Natural killer cell (primary cell): ENCODE measurements at regions not wholly inside any gene's neighbourhood (a gene's known extent, or its start where the extent isn't known, plus 50 kb on each side); places are given as distances from the start of the nearest gene placed in this dataset.

Experiments
- ATAC-seq, 3 donors: fragments of 150-1000 bp in 2 of 3; fragments of 200-7000 bp in 1 of 3; cut with Tn5 transposase; 1 replicate in 1 of 3; 2 replicates in 2 of 3; pipeline ENCODE4 v1.10.0; 2021; ENCODE audit warnings: mild to moderate bottlenecking in 2 of 3, moderate library complexity in 2 of 3
- DNase-seq, 2 donors: peaks; one replicate each; pipeline versions ENCODE4 v3.0.0 to v3.0.0-alpha.2; 2013 to 2021; ENCODE audit warnings: mixed read lengths in 1 of 2
- H3K27ac ChIP-seq: one replicate; pipeline ENCODE4 v1.5.1; 2013; ENCODE audit warnings: mild to moderate bottlenecking, low read length
- H3K27me3 ChIP-seq: one replicate; pipeline ENCODE4 v1.6.1; 2013; ENCODE audit warnings: low read length; ENCODE audit not compliant: control insufficient read depth, insufficient read depth
- H3K36me3 ChIP-seq: one replicate; pipeline ENCODE4 v1.6.1; 2013; ENCODE audit warnings: low read length; ENCODE audit not compliant: control insufficient read depth, insufficient read depth
- H3K4me1 ChIP-seq: one replicate; pipeline ENCODE4 v1.6.1; 2013; ENCODE audit warnings: low read length; ENCODE audit not compliant: control insufficient read depth, insufficient read depth
- H3K4me3 ChIP-seq: one replicate; pipeline ENCODE4 v1.5.1; 2013; ENCODE audit warnings: low read length
- H3K9me3 ChIP-seq: one replicate; pipeline ENCODE4 v1.6.1; 2013; ENCODE audit warnings: low read length; ENCODE audit not compliant: control insufficient read depth, insufficient read depth
- H3K27ac Mint-ChIP-seq, 2 donors: one replicate each; pipeline ENCODE4 v1.8.0; 2022; ENCODE audit warnings: mild to moderate bottlenecking in 2 of 2, mixed read lengths in 2 of 2, moderate library complexity in 1 of 2
- H3K27me3 Mint-ChIP-seq, 2 donors: one replicate each; pipeline ENCODE4 v1.8.0; 2022; ENCODE audit warnings: low read depth in 2 of 2, mixed read lengths in 2 of 2
- H3K36me3 Mint-ChIP-seq: one replicate; pipeline ENCODE4 v1.8.0; 2022; ENCODE audit warnings: mixed read lengths
- H3K4me1 Mint-ChIP-seq, 2 donors: one replicate each; pipeline ENCODE4 v1.8.0; 2022; ENCODE audit warnings: mixed read lengths in 2 of 2
- H3K4me3 Mint-ChIP-seq: one replicate; pipeline ENCODE4 v1.8.0; 2022; ENCODE audit warnings: mild to moderate bottlenecking, moderate library complexity, mixed read lengths
- H3K9me3 Mint-ChIP-seq, 2 donors: one replicate each; pipeline ENCODE4 v1.8.0; 2022; ENCODE audit warnings: mixed read lengths in 2 of 2
- WGBS: methylation state at CpG from one replicate; pipeline ENCODE4 v1.1.7; 2013; ENCODE audit warnings: missing lambda C conversion rate; ENCODE audit not compliant: insufficient coverage; 5-methylcytosine and 5-hydroxymethylcytosine counted together
- intact Hi-C: fragments of 100-400 bp; cut with micrococcal nuclease; formaldehyde crosslinking; loops from one replicate; pipeline ENCODE4 v1.14.2; 2022
- TF ChIP-seq, protein P1 (sequence below): fragments of 200-600 bp; IDR thresholded peaks from one replicate; pipeline ENCODE4 v1.8.0; 2022; ENCODE audit warnings: antibody characterized with exemption

DNA sequence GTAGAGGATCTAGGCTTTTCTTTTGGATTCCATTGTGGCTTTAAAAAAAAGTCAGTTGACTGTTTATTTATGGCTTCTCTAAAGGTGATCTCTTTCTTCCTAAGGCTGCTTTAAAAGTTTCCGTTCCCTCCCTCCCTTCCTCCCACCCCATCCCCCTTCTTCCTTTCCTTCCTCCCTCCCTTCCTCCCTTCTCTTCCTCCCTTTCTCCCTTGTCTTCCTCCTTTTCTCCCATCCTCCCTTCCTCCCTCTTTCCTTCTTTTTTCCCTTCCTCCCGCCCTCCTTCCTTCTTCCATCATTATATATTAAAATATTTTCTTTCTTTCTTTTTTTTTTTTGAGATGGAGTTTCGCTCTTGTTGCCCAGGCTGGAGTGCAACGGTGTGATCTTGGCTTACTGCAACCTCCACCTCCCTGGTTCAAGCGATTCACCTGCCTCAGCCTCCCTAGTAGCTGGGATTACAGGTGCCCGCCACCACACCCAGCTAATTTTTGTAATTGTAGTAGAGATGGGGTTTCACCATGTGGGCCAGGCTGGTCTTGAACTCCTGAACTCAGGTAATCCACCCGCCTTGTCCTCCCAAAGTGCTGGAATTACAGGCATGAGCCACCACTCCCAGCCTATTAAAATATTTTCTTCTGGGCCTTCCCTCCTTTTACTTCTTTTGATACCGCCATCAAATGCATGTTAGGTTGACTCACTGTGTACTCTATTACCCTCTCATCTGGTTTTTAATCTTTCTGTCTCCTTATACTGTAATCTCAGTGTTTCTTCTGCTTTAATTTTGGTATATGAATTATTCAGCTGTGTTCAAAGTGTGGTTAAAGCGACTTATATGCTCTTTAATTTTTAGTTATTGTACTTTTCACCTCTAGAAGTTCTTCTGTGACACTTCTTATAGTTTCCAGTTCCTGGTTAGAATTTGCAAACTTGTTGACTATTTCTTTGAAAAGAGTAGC lies 59.2 kb upstream of the ATP5PO start:
- Mint-ChIP-seq H3K27me3 (no peaks in the 10 kb centered on the region), H3K4me3 (peak overlapping the region; percentile 76), H3K36me3 (no peaks in the 10 kb centered on the region), H3K27ac (peak overlapping the region; percentile 93 to 98), H3K4me1 (peaks cover 56 to 59% of the 10 kb centered on the region in 2 donors), H3K9me3 (no peaks in the 10 kb centered on the region)
- Histone ChIP-seq H3K4me3 (no peak overlapping the region), H3K9me3 (no peaks in the 10 kb centered on the region), H3K4me1 (peaks cover 44% of the 10 kb centered on the region), H3K27me3 (no peaks in the 10 kb centered on the region), H3K27ac (peak overlapping the region; percentile 95), H3K36me3 (no peaks in the 10 kb centered on the region)
- intact Hi-C loops, result loop anchor here (1.0 to 5.0 kb wide), 6 partner anchors 26 to 1073 kb away; partner anchors contain the start of genes MRPS6, RUNX1 and SLC5A3
- WGBS, result 91% methylated on average over 4 of the region's 9 CpGs
- no peak for DNase-seq
- ATAC-seq, result peak in 1 of 3 donors; percentile 5
- TF ChIP-seq, protein P1, sequence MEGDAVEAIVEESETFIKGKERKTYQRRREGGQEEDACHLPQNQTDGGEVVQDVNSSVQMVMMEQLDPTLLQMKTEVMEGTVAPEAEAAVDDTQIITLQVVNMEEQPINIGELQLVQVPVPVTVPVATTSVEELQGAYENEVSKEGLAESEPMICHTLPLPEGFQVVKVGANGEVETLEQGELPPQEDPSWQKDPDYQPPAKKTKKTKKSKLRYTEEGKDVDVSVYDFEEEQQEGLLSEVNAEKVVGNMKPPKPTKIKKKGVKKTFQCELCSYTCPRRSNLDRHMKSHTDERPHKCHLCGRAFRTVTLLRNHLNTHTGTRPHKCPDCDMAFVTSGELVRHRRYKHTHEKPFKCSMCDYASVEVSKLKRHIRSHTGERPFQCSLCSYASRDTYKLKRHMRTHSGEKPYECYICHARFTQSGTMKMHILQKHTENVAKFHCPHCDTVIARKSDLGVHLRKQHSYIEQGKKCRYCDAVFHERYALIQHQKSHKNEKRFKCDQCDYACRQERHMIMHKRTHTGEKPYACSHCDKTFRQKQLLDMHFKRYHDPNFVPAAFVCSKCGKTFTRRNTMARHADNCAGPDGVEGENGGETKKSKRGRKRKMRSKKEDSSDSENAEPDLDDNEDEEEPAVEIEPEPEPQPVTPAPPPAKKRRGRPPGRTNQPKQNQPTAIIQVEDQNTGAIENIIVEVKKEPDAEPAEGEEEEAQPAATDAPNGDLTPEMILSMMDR, result no peak

DNA sequence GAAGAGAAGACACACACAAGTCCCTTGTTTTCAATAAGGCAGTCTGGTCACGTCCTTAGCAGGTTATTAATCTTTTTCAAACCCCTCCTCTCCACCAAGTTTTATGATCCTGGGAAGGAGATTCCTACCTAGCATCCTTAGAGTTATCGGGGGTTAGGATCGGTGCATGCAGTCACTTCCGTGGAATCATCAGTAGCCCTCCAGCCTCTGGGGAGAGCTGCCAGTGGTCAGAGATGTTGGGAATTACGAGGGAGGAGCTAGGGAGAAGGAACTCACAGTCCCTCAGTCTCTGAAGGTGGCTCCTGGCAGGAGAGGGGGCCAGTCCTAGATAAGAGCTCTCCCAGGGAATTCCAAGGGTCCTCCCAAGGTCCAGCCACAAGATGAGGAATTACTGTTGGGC lies 57.7 kb upstream of the ATP5PO start:
- Histone ChIP-seq H3K27me3 (no peaks in the 10 kb centered on the region), H3K36me3 (no peaks in the 10 kb centered on the region), H3K9me3 (no peaks in the 10 kb centered on the region), H3K4me3 (no peak overlapping the region), H3K4me1 (peaks cover 44% of the 10 kb centered on the region), H3K27ac (no peak overlapping the region)
- WGBS, result over 99% methylated on average over 4 of the region's 5 CpGs
- intact Hi-C loops, result no loop called here
- Mint-ChIP-seq H3K4me1 (peaks cover 55 to 58% of the 10 kb centered on the region in 2 donors), H3K27ac (peak overlapping the region; percentile 93 to 98), H3K4me3 (no peak overlapping the region), H3K27me3 (no peaks in the 10 kb centered on the region), H3K36me3 (no peaks in the 10 kb centered on the region), H3K9me3 (no peaks in the 10 kb centered on the region)
- TF ChIP-seq, protein P1, result no peak
- ATAC-seq (no peak), DNase-seq (no peak)

DNA sequence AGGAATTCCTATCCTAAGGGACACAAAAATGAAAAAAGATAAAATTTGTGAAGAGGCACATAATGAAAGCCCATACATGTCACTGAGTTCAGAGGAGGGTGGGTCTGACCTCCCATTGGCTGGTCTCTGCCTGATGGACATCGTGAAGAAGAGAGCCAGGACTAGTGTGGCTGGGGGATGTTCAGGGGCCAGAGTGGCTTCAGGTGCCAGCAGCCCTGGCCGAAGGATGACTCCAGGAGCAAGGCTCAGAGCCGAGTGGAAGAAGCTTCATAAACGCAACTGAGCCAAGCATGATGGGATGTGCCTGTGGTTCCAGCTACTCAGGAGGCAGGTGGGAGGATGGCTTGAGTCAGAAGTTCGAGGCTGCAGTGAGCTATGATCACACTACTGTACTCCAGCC lies 56.9 kb upstream of the ATP5PO start:
- intact Hi-C loops, result no loop called here
- no peaks in the 10 kb centered on the region for H3K36me3 ChIP-seq
- TF ChIP-seq, protein P1, result no peak
- Mint-ChIP-seq H3K36me3 (no peaks in the 10 kb centered on the region), H3K27me3 (no peaks in the 10 kb centered on the region), H3K9me3 (no peaks in the 10 kb centered on the region), H3K4me1 (peaks cover 48 to 51% of the 10 kb centered on the region in 2 donors), H3K27ac (peak overlapping the region in 1 of 2 donors; percentile 6), H3K4me3 (no peak overlapping the region)
- H3K4me1 ChIP-seq, result peaks cover 38% of the 10 kb centered on the region
- DNase-seq (no peak), ATAC-seq (no peak)
- H3K27me3 ChIP-seq, result no peaks in the 10 kb centered on the region
- H3K27ac ChIP-seq, result no peak overlapping the region
- WGBS, result 94% methylated on average over 5 of the region's 5 CpGs
- H3K4me3 ChIP-seq, result no peak overlapping the region
- no peaks in the 10 kb centered on the region for H3K9me3 ChIP-seq
